Neural progenitor cell (in vitro differentiated cells): ENCODE measurements at regions not wholly inside any gene's neighbourhood (a gene's known extent, or its start where the extent isn't known, plus 50 kb on each side); places are given as distances from the start of the nearest gene placed in this dataset.
"Not testable (repeated sequence)": the region's sequence is repeated elsewhere in the genome, so short reads cannot be mapped to it uniquely, and the experiment has no call there.

ENCODE experiments used
- EZH2 ChIP-seq: fragments of 200-600 bp; sonication (generic); IDR thresholded peaks from 2 replicates; pipeline ENCODE4 v1.6.1; 2017; ENCODE audit warnings: antibody characterized with exemption, mild to moderate bottlenecking, moderate library complexity
- EZH2phosphoT487 ChIP-seq: fragments of 200-600 bp; sonication (generic); IDR thresholded peaks from 2 replicates; pipeline ENCODE4 v1.6.1; 2017; ENCODE audit warnings: antibody characterized with exemption
- TF ChIP-seq, protein P1 (sequence below): fragments of 200-600 bp; sonication (generic); IDR thresholded peaks from 2 replicates; pipeline ENCODE4 v1.5.1; 2017; ENCODE audit warnings: antibody characterized with exemption, mild to moderate bottlenecking

DNA sequence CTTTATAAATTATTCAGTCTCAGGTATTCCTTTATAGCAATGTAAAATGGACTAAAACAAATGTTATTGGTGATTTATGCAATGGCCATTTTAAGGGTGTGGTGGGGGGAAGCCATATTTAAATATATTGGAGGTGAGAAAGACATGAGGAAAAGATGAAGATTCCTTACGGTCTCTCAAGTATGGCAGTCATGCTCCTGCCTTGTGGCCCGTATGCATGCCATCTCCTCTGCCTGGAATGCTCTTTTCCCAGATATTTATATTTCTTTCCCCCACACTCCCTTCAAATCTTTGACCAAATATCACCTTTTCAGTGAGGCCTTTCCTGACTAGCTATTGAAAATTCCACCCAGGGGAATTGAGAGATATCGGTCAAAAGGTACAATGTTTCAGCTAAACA is 206.0 kb downstream of the POTEM start:
- TF ChIP-seq, protein P1, sequence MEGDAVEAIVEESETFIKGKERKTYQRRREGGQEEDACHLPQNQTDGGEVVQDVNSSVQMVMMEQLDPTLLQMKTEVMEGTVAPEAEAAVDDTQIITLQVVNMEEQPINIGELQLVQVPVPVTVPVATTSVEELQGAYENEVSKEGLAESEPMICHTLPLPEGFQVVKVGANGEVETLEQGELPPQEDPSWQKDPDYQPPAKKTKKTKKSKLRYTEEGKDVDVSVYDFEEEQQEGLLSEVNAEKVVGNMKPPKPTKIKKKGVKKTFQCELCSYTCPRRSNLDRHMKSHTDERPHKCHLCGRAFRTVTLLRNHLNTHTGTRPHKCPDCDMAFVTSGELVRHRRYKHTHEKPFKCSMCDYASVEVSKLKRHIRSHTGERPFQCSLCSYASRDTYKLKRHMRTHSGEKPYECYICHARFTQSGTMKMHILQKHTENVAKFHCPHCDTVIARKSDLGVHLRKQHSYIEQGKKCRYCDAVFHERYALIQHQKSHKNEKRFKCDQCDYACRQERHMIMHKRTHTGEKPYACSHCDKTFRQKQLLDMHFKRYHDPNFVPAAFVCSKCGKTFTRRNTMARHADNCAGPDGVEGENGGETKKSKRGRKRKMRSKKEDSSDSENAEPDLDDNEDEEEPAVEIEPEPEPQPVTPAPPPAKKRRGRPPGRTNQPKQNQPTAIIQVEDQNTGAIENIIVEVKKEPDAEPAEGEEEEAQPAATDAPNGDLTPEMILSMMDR, result not testable (repeated sequence)
- TF ChIP-seq EZH2, EZH2phosphoT487: not testable (repeated sequence)
